HG03558 (cell line): ENCODE measurements at regions not wholly inside any gene's neighbourhood (a gene's known extent, or its start where the extent isn't known, plus 50 kb on each side); places are given as distances from the start of the nearest gene placed in this dataset.

ENCODE experiments used
- ATAC-seq: cut with Tn5 transposase; IDR thresholded peaks from one replicate; pipeline ENCODE4 v1.9.1; 2021; ENCODE audit warnings: moderate number of reproducible peaks; ENCODE audit not compliant: unreplicated experiment; ENCODE audit errors: extremely low read depth

DNA sequence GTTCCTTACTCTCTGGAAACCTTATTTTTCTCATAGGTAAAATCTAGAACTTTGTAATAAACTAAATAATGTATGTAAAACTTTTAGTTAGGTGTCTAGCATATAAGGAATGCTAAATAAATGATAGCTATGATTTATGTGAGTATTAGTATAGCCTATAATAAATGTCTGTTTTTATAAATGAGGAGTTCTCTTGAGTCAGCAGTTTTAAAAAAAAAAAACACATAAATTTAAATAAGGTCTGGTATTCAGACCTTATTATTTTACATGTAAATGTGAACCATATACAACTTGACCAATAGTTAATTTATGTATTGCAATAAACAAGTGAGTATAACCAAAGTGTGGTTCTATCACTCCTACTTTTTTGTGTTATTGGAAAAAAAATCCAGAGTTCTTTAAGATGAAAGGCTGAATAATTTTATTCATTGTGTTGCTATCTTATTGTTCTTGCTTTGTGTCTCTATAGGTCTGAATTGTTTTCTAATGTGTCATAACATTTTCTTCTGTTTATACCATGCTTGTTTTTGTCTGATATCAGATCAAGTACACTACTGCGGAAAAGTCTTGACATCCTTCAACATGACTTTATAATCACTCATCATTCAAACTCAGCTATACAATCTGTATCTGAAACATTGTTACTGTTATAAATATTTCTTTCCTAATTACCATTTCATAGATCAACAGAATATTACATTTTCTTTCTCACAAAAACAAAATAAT is 115.7 kb downstream of the RASSF9 start:
- no peak for ATAC-seq

DNA sequence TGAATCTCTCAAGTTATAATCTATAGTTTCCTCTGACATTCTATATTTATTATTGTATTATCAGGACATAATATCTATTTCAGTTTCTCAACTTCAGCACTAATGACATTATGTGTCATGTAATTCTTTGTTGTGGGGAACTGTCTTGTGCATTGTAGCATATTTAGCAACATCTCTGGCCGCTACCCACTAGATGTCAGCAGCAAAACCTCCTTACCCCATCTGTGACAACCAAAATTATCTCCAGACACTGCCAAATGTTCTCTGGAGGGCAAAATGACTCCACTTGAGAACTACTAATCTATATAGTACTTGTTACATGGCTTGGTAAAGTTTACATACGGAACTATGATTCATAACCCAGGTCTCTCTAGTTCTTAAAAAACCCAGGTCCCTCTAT is 110.2 kb downstream of the RASSF9 start:
- no peak for ATAC-seq

DNA sequence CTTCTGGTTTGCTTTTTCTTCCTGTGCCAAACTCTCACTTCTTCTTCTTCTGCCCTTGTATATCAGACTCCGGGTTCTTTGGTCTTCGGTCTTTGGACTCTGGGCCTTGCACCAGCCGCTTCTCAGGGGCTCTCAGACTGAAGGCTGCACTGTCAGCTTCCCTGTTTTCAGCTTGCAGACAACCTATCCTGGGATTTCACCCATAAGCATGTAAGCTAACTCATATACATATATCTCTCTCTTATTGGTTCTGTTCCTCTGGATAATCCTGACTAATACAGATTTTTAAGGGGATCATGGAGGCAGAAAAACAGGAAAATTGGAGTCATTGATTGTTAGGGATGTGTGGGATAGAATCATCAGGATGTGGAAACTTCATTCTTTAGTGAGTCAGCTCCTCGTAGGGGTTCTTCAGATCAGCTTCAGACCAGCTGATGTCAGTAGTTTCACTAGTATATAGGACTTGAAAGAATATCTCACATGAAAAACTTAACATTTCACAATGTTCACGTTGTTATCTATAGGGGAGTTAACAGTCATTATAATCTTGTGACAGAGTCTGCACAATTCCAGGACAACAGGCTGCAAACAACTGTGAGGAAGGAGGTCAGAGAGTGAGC is 102.9 kb downstream of the RASSF9 start:
- ATAC-seq, result no peak

DNA sequence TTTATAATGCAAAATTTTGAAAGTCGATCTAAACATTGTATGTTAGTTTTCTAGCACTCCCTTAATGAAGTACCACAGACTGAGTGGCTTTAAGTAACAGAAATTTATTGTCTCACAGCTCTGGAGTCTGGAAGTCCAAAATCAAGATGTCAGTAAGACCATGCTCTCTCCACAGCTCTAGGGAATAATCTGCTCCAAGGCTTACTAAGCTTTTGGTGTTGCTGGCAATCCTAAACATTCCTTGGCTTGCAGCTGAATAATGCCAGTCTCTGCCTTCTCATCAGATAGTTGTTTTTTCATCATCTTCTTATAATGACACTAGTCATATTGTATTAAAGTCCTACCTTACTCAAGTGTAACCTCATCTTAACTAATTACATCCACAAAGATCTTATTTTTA is 102.2 kb downstream of the RASSF9 start:
- ATAC-seq, result no peak

DNA sequence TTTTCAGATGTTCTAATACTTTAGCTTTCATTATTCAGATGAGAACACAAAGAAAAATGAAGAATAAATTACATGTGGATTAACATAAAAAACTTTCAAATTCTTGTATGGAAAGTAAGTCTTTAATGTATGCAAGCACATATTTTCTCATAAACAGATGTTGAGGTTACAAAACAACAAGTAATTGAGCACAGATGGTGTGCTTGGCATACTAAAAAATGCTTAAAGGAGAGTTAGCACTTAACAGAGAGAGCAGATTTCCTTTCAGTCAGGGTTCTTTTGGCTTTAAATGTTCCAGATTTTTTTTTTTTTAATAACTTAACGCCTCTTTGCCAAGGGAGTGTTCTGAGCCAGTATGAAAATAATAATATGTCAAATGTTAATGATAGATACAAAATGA is 96.0 kb downstream of the RASSF9 start:
- ATAC-seq, result no peak

DNA sequence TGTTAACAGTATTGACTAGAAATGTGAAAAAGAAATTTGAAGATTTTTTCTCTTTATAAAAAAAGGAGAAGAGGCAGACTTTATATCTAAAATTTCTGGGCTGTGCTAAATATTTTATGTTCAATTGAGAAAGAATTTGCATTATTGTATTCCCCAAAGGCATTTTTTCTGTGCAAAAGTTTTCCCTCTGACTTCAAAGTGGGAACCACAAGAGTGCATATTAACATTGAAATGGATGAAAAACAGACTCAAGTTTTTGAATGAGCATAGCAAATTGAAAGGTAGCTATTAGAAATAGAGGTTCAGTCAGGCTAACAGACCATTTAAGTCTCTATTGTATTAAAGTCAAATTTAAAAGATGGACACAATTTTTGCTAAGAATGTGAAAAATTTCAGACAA is 95.2 kb downstream of the RASSF9 start:
- ATAC-seq, result no peak

DNA sequence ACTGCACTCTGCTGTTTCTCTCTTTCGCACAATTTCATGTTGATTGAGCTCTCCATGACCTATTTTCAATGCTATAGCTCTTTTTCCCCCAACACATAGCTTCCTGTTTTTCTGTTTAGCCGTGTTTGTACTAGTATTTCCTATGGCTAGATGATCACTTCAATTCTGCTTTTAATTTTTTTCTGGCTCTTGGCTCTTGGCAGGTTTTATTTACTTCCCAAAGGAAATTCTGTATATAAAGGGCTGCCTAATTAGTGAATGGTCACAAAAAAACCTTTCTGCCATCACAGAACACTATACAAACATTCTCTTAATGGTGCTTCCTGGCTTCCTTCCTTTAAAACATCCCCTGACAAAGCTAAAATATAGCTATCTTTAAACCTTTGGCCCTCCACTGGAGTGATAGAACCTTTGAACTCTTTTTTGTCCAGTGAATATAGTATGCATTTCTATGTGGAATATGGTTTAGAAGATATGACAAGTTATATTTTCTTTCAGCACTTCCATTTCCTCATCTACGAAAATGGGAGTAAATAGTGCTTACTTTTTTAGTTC is 88.2 kb downstream of the RASSF9 start:
- no peak for ATAC-seq
